DND-41 (cell line): ENCODE measurements at regions not wholly inside any gene's neighbourhood (a gene's known extent, or its start where the extent isn't known, plus 50 kb on each side); places are given as distances from the start of the nearest gene placed in this dataset.

ENCODE experiments used
- ATAC-seq: fragments of 200-7000 bp; cut with Tn5 transposase; 3 replicates; pipeline ENCODE4 v1.9.1; 2021; ENCODE audit warnings: low read depth; ENCODE audit not compliant: insufficient read depth
- DNase-seq: peaks from one replicate; pipeline ENCODE4 v3.0.0-alpha.2; 2020
- H2AFZ ChIP-seq: 2 replicates; pipeline ENCODE4 v1.6.0; 2012; ENCODE audit warnings: low read depth, low read length
- H3K27ac ChIP-seq: 2 replicates; pipeline ENCODE4 v1.5.1; 2012; ENCODE audit warnings: low read length, inconsistent platforms
- H3K27me3 ChIP-seq: fragments of 200-600 bp; sonication (generic); 2 replicates; pipeline ENCODE4 v1.6.0; 2012; ENCODE audit warnings: low read length, mild to moderate bottlenecking, inconsistent platforms; ENCODE audit not compliant: insufficient read depth, poor library complexity
- H3K36me3 ChIP-seq: 2 replicates; pipeline ENCODE4 v1.5.1; 2012; ENCODE audit warnings: low read length, inconsistent platforms; ENCODE audit not compliant: insufficient read depth
- H3K4me1 ChIP-seq: 2 replicates; pipeline ENCODE4 v1.5.1; 2012; ENCODE audit warnings: mild to moderate bottlenecking, low read length; ENCODE audit not compliant: insufficient read depth
- H3K4me2 ChIP-seq: 2 replicates; pipeline ENCODE4 v1.6.0; 2012; ENCODE audit warnings: mild to moderate bottlenecking, moderate library complexity, low read length, inconsistent platforms; ENCODE audit not compliant: insufficient read depth
- H3K4me3 ChIP-seq, 2 experiments: fragments of 200-600 bp in 1 of 2; shearing (Covaris generic) in 1 of 2; 2 replicates each; pipeline ENCODE4 v1.5.1; 2012 to 2016; ENCODE audit warnings: inconsistent platforms in 2 of 2, low read length in 2 of 2, mild to moderate bottlenecking in 2 of 2, low read depth in 1 of 2, moderate library complexity in 1 of 2
- H3K79me2 ChIP-seq: 2 replicates; pipeline ENCODE4 v1.6.0; 2012; ENCODE audit warnings: low read length, inconsistent platforms; ENCODE audit not compliant: insufficient read depth
- H3K9ac ChIP-seq: 2 replicates; pipeline ENCODE4 v1.6.0; 2012; ENCODE audit warnings: low read depth, mild to moderate bottlenecking, inconsistent platforms, low read length, moderate library complexity
- H3K9me3 ChIP-seq: 2 replicates; pipeline ENCODE4 v1.5.1; 2012; ENCODE audit warnings: low read length, moderate library complexity, mild to moderate bottlenecking, inconsistent platforms; ENCODE audit not compliant: insufficient read depth, severe bottlenecking
- H4K20me1 ChIP-seq: 2 replicates; pipeline ENCODE4 v1.6.0; 2012; ENCODE audit warnings: low read length; ENCODE audit not compliant: insufficient read depth
- EZH2 ChIP-seq: IDR thresholded peaks from 3 replicates; pipeline ENCODE4 v1.6.1; 2012; ENCODE audit warnings: borderline replicate concordance, low read depth, mild to moderate bottlenecking, moderate library complexity, low read length, inconsistent platforms; ENCODE audit not compliant: severe bottlenecking
- TF ChIP-seq, protein P1 (sequence below): IDR thresholded peaks from 2 replicates; pipeline ENCODE4 v1.5.1; 2012; ENCODE audit warnings: borderline replicate concordance, low read length, moderate library complexity, mild to moderate bottlenecking; ENCODE audit not compliant: poor library complexity, severe bottlenecking; ENCODE audit errors: extremely low read depth

DNA sequence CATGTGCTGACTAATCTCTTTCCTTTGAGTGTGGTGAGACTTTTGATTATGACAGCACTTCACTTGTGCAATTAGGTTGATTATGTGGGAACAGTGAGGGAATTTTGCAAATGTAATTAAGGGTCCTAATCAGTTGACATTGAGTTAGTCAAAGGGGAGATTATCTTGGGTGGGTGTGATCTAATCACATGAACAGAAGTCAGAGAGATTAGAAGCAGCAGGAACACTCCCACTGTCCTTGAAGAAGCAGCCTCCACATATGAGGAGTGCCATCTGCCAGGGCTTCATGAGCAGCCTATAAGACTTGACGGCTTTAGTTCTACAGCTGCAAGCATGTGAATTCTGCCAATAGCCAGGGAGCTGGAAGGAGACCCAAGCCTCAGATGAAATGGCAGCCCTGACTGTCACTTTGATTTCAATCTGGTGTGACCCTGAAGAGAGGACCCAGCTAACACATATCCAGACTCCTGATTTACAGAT is 89.4 kb upstream of the APCDD1 start:
- H2AFZ ChIP-seq: no peak overlapping the region
- H3K27ac ChIP-seq: no peak overlapping the region
- H3K4me1 ChIP-seq: no peaks in the 10 kb centered on the region
- no peak overlapping the region for H3K9ac ChIP-seq
- H3K4me2 ChIP-seq: no peak overlapping the region
- H3K4me3 ChIP-seq: no peak overlapping the region
- H4K20me1 ChIP-seq: no peaks in the 10 kb centered on the region
- peaks cover 10% of the 10 kb centered on the region for H3K9me3 ChIP-seq
- ATAC-seq (no peak), DNase-seq (no peak)
- H3K79me2 ChIP-seq: no peaks in the 10 kb centered on the region
- no peaks in the 10 kb centered on the region for H3K27me3 ChIP-seq
- TF ChIP-seq, protein P1, sequence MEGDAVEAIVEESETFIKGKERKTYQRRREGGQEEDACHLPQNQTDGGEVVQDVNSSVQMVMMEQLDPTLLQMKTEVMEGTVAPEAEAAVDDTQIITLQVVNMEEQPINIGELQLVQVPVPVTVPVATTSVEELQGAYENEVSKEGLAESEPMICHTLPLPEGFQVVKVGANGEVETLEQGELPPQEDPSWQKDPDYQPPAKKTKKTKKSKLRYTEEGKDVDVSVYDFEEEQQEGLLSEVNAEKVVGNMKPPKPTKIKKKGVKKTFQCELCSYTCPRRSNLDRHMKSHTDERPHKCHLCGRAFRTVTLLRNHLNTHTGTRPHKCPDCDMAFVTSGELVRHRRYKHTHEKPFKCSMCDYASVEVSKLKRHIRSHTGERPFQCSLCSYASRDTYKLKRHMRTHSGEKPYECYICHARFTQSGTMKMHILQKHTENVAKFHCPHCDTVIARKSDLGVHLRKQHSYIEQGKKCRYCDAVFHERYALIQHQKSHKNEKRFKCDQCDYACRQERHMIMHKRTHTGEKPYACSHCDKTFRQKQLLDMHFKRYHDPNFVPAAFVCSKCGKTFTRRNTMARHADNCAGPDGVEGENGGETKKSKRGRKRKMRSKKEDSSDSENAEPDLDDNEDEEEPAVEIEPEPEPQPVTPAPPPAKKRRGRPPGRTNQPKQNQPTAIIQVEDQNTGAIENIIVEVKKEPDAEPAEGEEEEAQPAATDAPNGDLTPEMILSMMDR: no peak
- no peak for TF ChIP-seq EZH2
- no peaks in the 10 kb centered on the region for H3K36me3 ChIP-seq

DNA sequence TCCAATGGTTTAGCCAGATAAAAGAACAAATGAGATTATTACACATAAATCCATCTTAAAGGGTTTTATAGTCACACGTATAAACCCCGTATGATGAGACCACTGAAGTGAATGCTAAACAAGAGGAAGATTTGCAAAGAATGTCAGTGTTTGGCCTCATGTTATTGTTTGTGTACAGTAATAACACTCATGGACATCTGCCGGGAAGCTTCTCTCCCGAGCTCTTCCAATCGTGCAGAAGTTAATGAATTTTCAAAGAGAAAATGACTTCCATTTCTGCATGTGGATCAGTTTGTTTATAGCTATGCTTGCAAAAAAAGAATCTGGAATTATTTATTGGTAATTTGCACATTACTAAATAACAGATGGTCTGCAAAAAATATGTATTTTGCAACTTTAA is 88.5 kb upstream of the APCDD1 start:
- Histone ChIP-seq H3K4me2 (no peak overlapping the region), H3K27ac (no peak overlapping the region), H3K79me2 (no peaks in the 10 kb centered on the region), H3K9me3 (peaks cover 10% of the 10 kb centered on the region), H3K27me3 (no peaks in the 10 kb centered on the region), H3K36me3 (no peaks in the 10 kb centered on the region), H3K9ac (no peak overlapping the region), H3K4me3 (no peak overlapping the region), H4K20me1 (no peaks in the 10 kb centered on the region), H2AFZ (no peak overlapping the region), H3K4me1 (no peaks in the 10 kb centered on the region)
- DNase-seq: no peak
- ATAC-seq: no peak
- TF ChIP-seq EZH2: no peak
- TF ChIP-seq, protein P1: no peak

DNA sequence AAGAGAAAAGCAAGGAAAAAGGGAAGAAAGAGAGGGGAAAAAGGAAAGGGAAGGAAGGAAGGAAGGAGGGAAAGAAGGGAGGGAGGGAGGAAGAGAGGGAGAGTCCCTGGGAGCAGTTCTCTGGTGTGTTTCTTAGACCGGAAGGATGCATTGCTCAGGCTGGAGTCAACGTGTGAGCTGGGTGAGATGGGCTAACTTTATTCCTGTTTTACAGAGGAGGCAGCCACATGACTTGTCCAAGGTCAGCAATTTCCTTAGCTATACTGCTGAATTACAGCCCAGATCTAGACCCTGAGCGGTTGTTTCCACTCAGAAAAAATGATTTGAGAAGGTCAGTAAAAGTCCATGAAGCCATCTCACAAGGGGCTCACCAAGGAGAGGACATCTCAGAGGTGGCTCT is 86.6 kb upstream of the APCDD1 start:
- no peak overlapping the region for H3K27ac ChIP-seq
- H3K9ac ChIP-seq: no peak overlapping the region
- H3K4me1 ChIP-seq: no peaks in the 10 kb centered on the region
- no peak overlapping the region for H3K4me3 ChIP-seq
- no peaks in the 10 kb centered on the region for H4K20me1 ChIP-seq
- no peak for DNase-seq
- TF ChIP-seq, protein P1: no peak
- TF ChIP-seq EZH2: no peak
- no peak for ATAC-seq
- peaks cover 6% of the 10 kb centered on the region for H3K9me3 ChIP-seq
- H3K27me3 ChIP-seq: peaks cover 3% of the 10 kb centered on the region
- H2AFZ ChIP-seq: no peak overlapping the region
- no peaks in the 10 kb centered on the region for H3K79me2 ChIP-seq
- H3K4me2 ChIP-seq: no peak overlapping the region
- no peaks in the 10 kb centered on the region for H3K36me3 ChIP-seq
